Stimulated activated CD4-positive, alpha-beta T cell treated with anti-CD3 and anti-CD28 coated beads, Interleukin-12 subunit alpha, Interleukin-12 subunit beta, amount 100 ng/mL, for 24 hours (primary cell): ENCODE measurements at regions not wholly inside any gene's neighbourhood (a gene's known extent, or its start where the extent isn't known, plus 50 kb on each side); places are given as distances from the start of the nearest gene placed in this dataset.
A peak's percentile ranks its signal among the peaks of the same experiment; 100 is the strongest.
"Not testable (repeated sequence)": the region's sequence is repeated elsewhere in the genome, so short reads cannot be mapped to it uniquely, and the experiment has no call there.

Experiments
- DNase-seq, 2 experiments: peaks; one replicate each; pipeline ENCODE4 v3.0.0-alpha.2; 2020; ENCODE audit warnings: low read depth in 2 of 2

- not testable (repeated sequence) for DNase-seq
Observed at GRCh38 chr2:65568656-65569440, 136.4 kb upstream of the SPRED2 start.

DNA sequence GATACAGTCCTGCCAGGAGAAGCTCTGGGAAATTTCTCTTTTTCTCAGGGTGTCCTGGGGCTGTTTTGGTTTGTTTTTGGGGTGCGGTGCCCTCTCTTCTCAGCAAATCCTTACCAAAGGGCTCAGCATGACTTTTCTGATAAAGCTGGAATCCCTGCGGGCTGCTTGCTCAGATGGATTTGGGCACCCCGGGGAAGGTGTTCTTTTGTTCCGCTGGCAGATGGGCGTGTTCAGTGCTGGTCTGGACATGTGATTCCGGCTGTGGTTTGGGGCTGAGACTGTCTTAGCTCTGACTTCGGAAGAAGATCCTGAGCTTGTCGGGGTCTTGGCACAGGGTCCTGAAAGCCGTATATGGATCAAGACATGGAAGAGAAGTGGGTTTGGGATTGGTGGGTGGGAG, 134.2 kb upstream of the SPRED2 start:
- no peak for DNase-seq

GRCh38 chr2:65565681-65566080, 133.3 kb upstream of the SPRED2 start:
- DNase-seq = no peak

- DNase-seq = no peak
Observed at GRCh38 chr2:65564299-65564698, 131.9 kb upstream of the SPRED2 start.

DNA sequence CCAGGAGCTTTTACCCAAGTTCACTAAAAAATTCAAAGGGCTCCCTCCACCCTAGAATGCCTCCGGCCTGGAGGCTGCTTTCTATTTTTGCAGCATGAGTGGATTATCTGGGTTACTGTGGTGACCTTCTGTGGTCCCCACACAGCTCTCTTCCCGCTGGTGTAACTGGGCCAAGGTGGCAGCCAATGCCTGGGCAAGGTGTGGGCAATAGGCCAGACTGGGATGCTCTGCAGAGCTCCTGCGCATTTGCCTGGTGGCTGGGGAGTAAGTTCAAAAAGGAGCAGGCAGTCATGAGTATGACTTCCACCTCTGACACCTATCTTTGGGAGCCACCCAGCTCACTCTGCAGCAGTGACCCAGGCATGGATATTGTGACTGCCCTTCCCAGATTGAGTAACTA, 130.5 kb upstream of the SPRED2 start:
- no peak for DNase-seq

DNA sequence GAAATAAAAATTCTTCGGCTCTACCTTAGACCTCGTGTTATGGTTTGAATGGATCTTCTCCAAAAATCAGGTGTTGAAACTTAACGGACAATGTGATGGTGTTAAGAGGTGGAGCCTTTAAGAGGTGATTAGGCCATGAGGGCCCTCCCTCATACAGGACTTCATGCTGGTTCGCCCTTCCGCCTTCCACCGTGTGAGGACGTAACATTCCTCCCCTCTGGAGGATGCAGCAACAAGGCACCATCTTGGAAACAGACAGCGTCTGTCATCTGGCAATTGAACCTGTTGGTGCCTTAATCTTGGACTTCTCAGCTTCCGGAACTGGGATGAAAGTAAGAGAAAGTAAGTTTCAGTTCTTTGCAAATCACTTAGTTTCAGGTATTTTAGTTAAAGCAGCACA, 126.3 kb upstream of the SPRED2 start:
- no peak for DNase-seq

DNA sequence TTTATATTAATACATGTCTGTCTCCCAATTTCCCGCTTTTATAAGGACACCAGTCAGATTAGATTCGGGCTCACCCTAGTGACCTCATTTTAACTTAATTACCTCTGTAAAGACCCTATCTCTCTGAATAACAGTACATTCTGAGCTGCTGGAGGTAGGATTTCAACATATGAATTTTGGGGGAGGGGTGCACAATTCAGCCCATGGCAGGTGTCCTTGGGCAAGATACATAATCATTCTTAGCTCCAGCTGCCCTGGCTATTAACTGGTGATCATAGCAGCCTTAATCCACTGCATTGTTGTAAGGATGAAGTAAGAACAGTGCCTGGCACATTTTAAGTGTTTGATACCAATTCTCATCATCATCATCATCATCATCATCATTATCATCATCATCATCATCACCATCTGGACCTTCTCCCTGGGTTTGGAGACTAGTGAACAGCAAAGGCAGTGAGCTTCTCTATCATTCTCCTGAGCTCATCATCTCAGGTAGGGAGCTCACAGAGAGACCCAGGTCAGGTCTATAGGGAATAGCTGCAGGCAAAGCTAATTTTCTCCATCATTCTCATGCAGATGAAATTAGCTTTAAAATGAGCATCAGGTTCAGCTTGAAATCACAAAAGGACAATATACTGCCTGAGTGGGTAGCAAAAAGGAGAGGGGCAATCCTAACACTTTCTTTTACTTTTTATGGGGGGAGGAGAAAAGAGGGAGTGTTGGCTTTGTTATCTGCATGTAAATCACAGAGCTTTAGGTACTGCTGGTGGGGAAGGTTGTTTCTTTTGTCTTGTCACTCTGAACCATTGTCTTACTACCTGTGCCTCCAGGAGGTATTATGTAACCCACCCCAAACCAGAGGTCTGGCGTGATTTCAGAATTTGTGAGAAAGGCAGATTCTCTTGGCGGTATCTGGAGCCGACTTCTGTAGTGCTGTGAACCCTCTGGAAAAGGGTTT, 125.5 kb upstream of the SPRED2 start:
- no peak for DNase-seq

- peak in 1 of 2 experiments; percentile 4 for DNase-seq
Observed at GRCh38 chr2:65554765-65555591, 122.6 kb upstream of the SPRED2 start.

DNA sequence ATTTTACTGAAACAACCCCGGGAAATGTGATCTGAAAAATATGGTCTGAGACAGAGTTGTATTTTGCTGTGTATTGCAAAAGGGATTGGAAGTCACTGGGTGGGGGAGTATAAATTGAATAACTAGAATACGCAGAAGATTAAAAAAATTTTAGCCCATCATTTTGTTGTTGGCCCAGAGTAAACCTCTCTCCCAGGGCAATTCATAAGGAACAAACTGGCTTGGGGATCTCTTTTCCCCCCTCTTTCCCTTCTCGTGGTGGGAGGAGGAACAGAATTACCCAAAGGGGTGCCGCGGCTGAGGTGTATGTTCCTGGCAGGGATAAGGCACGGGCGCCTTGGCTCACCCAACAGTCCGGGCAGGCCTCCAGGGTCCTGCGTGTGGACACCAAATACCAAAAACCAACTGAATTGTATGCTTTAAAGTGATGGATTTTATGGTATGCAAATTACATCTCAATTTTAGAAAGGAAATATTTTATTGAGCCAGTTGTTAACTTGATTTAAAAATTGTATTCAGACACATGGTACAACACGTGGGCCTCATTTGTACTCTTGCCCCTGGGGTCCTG, 121.2 kb upstream of the SPRED2 start:
- no peak for DNase-seq

DNA sequence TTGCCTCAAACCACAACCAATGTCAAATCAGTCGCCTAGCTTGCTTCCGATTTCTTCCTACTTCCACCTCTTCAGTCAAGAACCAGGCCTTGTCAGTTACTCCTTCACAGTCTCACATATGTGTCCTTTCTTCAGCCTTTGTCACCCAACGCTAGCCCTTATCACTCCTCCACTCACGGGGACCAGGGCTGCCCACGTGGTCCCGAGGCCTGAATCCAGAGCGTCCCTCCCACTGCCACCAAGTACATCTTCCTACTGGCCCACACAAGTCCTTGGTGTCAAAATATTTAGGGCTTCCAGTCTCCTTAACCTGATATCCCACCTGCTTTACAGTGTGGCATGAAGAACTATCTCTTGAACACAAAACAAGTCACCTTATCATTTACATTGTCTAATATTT, 119.1 kb upstream of the SPRED2 start:
- DNase-seq = no peak

GRCh38 chr2:65550246-65550645, 117.8 kb upstream of the SPRED2 start:
- DNase-seq = no peak

DNA sequence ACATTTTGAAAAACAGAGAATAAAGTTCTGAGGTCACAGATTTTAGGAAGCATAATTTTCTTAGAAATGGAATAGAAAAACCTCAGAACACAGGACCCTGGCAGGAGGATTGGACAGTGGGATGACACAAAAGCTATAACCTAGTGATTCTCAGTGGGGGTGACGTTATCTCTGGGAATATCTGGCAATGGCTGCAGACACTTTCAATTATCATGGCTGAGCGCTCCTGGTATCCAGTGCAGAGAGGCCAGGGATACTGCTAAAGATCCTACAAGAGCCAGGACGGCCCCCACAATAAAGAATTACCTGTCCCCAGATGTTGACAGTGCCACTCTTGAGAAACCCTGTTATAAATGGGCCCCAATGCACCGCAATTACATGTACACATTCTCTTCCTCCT, 117.2 kb upstream of the SPRED2 start:
- DNase-seq = no peak

GRCh38 chr2:65549257-65549627, 116.8 kb upstream of the SPRED2 start:
- DNase-seq = no peak

- no peak for DNase-seq
Observed at GRCh38 chr2:65548576-65549256, 116.3 kb upstream of the SPRED2 start.

DNA sequence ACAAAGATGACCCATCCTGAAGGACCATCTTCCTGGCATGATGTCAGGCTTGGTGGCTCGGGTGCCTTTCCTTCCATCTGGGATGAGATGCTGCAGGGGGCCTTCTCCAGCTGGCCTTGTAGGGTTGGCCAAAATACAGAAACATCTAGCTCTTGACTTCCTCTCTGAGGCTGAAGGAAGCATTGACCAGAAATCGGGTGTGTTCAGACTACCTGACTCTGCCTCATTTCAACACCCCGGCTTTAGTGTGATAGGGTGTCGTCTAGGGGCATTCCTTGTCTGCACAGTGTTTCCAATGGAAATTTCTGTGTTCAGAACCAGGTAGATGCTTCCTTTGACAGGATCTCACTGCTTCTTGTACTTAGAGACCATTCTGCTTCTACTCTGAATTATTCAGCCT, 115.7 kb upstream of the SPRED2 start:
- DNase-seq = no peak

DNA sequence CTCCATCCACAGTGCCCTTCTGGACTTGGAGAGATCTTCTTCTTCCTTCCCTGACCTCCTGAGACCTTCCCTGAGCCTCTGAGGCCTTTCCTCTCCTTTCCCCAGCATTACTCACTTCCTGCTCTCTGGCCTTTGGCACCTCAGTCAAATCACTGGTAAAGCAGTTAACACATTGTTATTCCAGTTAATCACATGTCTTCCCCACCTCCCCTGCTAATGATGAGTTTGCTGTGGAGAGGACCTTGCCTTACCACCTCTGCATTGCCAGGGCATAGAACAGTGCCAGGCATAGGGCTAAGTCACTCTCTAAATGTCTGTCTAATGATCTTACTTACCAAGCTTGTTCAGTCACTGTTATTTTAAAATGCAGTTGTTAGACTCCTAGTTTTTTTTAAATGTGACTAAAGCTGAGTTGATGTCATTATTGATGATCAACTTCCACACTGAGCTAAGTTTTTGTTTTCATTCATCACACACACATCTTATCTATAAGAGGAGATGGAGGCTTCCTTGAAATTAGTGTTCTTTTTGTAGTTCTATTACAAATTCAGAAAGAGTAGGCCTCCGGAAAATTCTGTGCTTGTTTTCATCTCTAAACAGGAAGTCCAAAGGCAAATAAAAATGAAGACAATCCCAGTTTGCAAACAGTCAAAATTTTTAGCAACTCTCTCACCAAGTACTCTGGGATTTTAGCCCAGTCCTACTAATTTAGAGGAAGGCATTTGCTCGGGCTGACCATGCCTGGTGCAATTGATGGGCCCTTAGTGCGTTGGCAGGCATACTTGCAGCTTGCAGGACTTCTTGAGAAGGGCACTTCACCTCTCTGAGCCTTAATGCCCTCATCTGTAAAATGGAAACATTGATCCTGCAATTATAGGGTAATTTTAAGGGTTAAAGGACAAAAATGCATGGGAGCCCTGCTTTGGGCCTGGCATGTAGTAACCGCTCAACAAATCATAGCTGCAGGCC, 113.7 kb upstream of the SPRED2 start:
- no peak for DNase-seq

- no peak for DNase-seq
Observed at GRCh38 chr2:65541773-65542172, 109.4 kb upstream of the SPRED2 start.

DNA sequence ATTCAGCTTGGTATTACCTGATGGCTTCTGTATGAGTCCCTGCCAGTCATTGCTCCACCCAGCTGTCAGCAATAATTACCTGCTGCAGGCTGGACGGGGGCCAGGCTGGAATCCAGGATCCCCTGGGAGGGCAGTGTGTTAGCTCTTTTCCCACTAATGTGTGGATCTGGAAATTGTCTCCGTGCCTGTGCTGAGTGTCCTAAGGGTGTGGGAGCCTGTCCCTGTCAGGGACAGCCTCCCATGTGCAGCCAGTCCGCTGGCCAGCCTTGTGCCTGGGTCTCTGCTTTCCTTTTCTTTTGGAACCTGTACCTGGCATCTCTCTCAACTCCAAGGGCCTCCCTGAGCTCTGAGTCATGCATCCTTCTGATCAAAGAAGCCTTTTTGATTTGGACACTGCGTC, 107.2 kb upstream of the SPRED2 start:
- no peak for DNase-seq

GRCh38 chr2:65537651-65538385, 105.4 kb upstream of the SPRED2 start:
- no peak for DNase-seq
